Type B pancreatic cell (in vitro differentiated cells): ENCODE measurements at regions not wholly inside any gene's neighbourhood (a gene's known extent, or its start where the extent isn't known, plus 50 kb on each side); places are given as distances from the start of the nearest gene placed in this dataset.

Experiments
- DNase-seq: peaks from one replicate; pipeline ENCODE4 v3.0.0; 2021; ENCODE audit warnings: mixed read lengths; ENCODE audit not compliant: unreplicated experiment; ENCODE audit errors: extremely low spot score
- H3K27ac Mint-ChIP-seq: 2 replicates; pipeline ENCODE4 v1.8.0; 2021; ENCODE audit warnings: mild to moderate bottlenecking, mixed read lengths
- H3K27me3 Mint-ChIP-seq: 2 replicates; pipeline ENCODE4 v1.8.0; 2021; ENCODE audit warnings: mixed read lengths
- H3K36me3 Mint-ChIP-seq: 2 replicates; pipeline ENCODE4 v1.8.0; 2021; ENCODE audit warnings: mixed read lengths
- H3K4me1 Mint-ChIP-seq: one replicate; pipeline ENCODE4 v1.8.0; 2021; ENCODE audit warnings: mixed read lengths; ENCODE audit not compliant: unreplicated experiment
- H3K4me3 Mint-ChIP-seq: 2 replicates; pipeline ENCODE4 v1.8.0; 2021; ENCODE audit warnings: mild to moderate bottlenecking, mixed read lengths
- H3K9me3 Mint-ChIP-seq: 2 replicates; pipeline ENCODE4 v1.8.0; 2021; ENCODE audit warnings: mixed read lengths
- CTCF ChIP-seq: fragments of 200-600 bp; sonication (generic); conservative IDR thresholded peaks from 2 replicates; pipeline ENCODE4 v1.5.0; 2021; ENCODE audit warnings: antibody characterized with exemption, mild to moderate bottlenecking

- Mint-ChIP-seq H3K27ac (no peak overlapping the region), H3K27me3 (no peaks in the 10 kb centered on the region), H3K9me3 (no peaks in the 10 kb centered on the region), H3K4me1 (no peaks in the 10 kb centered on the region), H3K4me3 (no peak overlapping the region), H3K36me3 (no peaks in the 10 kb centered on the region)
- no peak for TF ChIP-seq CTCF
- DNase-seq = no peak
These were observed 177.2 kb downstream of the MOSPD2 start for GRCh38 chrX:15050395-15050794.

DNA sequence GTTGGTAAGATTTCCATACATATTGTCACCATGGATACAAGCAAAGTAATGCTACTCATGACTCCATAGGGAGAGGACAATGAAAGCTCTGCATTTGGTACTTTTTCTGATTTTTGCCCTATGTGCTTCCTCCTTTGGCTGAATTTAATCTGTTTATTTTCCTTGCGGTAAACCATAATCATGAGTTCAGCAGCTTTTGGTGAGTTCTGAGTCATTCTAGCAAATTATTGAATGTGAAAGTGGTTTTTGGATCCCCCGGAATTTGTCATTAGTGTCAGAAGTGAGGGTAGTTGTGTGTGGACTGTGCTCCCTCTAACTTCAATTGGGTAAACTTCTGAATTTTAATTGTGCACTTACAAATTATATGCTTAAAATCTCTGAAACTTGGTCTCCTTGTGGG lies 170.3 kb downstream of the MOSPD2 start:
- Mint-ChIP-seq H3K27ac (no peak overlapping the region), H3K4me1 (no peaks in the 10 kb centered on the region), H3K9me3 (no peaks in the 10 kb centered on the region), H3K36me3 (no peaks in the 10 kb centered on the region), H3K27me3 (no peaks in the 10 kb centered on the region), H3K4me3 (no peak overlapping the region)
- TF ChIP-seq CTCF = no peak
- DNase-seq = no peak

GRCh38 chrX:15033917-15034316 lies 160.7 kb downstream of the MOSPD2 start:
- TF ChIP-seq CTCF = no peak
- no peaks in the 10 kb centered on the region for H3K36me3 Mint-ChIP-seq
- no peak overlapping the region for H3K27ac Mint-ChIP-seq
- no peaks in the 10 kb centered on the region for H3K9me3 Mint-ChIP-seq
- H3K4me1 Mint-ChIP-seq = no peaks in the 10 kb centered on the region
- H3K27me3 Mint-ChIP-seq = no peaks in the 10 kb centered on the region
- H3K4me3 Mint-ChIP-seq = no peak overlapping the region
- no peak for DNase-seq

GRCh38 chrX:15017491-15017890 lies 144.3 kb downstream of the MOSPD2 start:
- Mint-ChIP-seq H3K9me3 (peaks cover 4% of the 10 kb centered on the region), H3K27me3 (no peaks in the 10 kb centered on the region), H3K27ac (no peak overlapping the region), H3K36me3 (no peaks in the 10 kb centered on the region), H3K4me1 (no peaks in the 10 kb centered on the region), H3K4me3 (no peak overlapping the region)
- no peak for DNase-seq
- TF ChIP-seq CTCF = no peak

- Mint-ChIP-seq H3K9me3 (no peaks in the 10 kb centered on the region), H3K36me3 (no peaks in the 10 kb centered on the region), H3K4me1 (no peaks in the 10 kb centered on the region), H3K27me3 (no peaks in the 10 kb centered on the region), H3K4me3 (no peak overlapping the region), H3K27ac (no peak overlapping the region)
- DNase-seq = no peak
- TF ChIP-seq CTCF = no peak
These were observed 142.8 kb downstream of the MOSPD2 start for GRCh38 chrX:15016051-15016450.

DNA sequence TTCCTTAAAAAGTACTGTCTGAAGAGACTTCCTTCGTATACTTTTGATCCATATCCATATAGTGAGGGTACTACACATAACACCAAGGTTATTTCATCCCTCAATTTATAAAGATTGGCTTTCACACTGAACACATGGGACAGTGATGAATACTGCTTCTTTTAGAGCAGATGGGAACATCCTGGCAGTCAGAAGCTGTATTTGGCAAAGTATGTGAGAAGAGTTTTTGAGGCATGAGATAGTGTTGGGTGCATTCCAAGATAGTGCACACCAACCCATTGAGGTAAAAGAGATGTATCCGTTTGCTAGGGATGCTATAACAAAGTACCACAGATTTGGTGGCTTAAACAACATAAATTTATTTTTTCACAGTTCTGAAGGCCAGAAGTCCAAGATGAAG lies 141.1 kb downstream of the MOSPD2 start:
- TF ChIP-seq CTCF = no peak
- Mint-ChIP-seq H3K27me3 (no peaks in the 10 kb centered on the region), H3K4me1 (no peaks in the 10 kb centered on the region), H3K27ac (no peak overlapping the region), H3K9me3 (peaks cover under 1% of the 10 kb centered on the region), H3K36me3 (no peaks in the 10 kb centered on the region), H3K4me3 (no peak overlapping the region)
- no peak for DNase-seq
